ENCODE measurements at regions not wholly inside any gene's neighbourhood (a gene's known extent, or its start where the extent isn't known, plus 50 kb on each side); places are given as distances from the start of the nearest gene placed in this dataset.
A peak's percentile ranks its signal among the peaks of the same experiment; 100 is the strongest.

DNA sequence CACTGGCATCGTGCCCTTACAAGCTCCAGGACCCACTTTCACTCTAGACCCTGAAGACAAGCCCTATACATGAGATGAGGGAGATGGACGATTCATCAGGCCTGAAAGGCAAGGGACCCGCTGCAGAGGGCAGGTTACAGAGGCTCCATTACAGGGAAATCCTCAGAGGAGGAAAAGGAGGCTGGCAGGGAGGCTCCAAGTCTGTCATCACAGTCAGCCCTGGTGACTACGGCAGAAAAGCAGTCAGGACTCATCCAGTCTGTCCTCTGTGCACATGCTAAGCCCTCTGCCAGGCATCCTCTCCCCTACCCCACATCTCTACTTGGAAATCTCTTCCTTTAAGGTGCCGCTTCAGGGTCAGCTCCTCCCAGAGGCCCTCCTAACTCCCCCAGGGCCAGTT, 197.7 kb upstream of the CDH5 start:
- Mint-ChIP-seq H3K27ac (ENCODE audit: unreplicated experiment) (no peak overlapping the region), H3K4me1 (ENCODE audit: low read depth, unreplicated experiment) (no peaks in the 10 kb centered on the region), H3K4me3 (ENCODE audit: unreplicated experiment) (no peak overlapping the region), H3K36me3 (ENCODE audit: low read depth, unreplicated experiment) (peaks cover 2% of the 10 kb centered on the region), H3K27me3 (ENCODE audit: low read depth, unreplicated experiment) (peaks cover 48% of the 10 kb centered on the region), H3K9me3 (ENCODE audit: unreplicated experiment) (peaks cover 9% of the 10 kb centered on the region)
- no peaks in the 10 kb centered on the region for H3K9me3 ChIP-seq (ENCODE audit: insufficient read depth, low read depth, low read length)
- no peak overlapping the region for H3K4me2 ChIP-seq (ENCODE audit: low read length)
- DNase-seq (ENCODE audit: low read depth): no peak
- H2AFZ ChIP-seq (ENCODE audit: low read depth, low read length): no peak overlapping the region
- no peak overlapping the region for H3K27ac ChIP-seq (ENCODE audit: low read depth, low read length)
- peaks cover 2% of the 10 kb centered on the region for H3K27me3 ChIP-seq (ENCODE audit: insufficient read depth, low read length)
- TF ChIP-seq CTCF (IDR thresholded peaks at IDR 0.05; ENCODE audit: insufficient read depth, low read depth, low read length): no peak
- no peak for TF ChIP-seq EZH2 (IDR thresholded peaks at IDR 0.05; ENCODE audit: insufficient read depth, low read length)
- H3K9ac ChIP-seq (ENCODE audit: low read length): no peak overlapping the region
- H4K20me1 ChIP-seq (ENCODE audit: insufficient read depth, low read length): no peaks in the 10 kb centered on the region
- no peak for FAIRE-seq
- H3K79me2 ChIP-seq (ENCODE audit: insufficient read depth, low read length): no peaks in the 10 kb centered on the region
- no peaks in the 10 kb centered on the region for H3K4me1 ChIP-seq (ENCODE audit: insufficient read depth, low read length)
- no peak overlapping the region for H3K4me3 ChIP-seq (ENCODE audit: insufficient read depth, low read depth, low read length)
- no peaks in the 10 kb centered on the region for H3K36me3 ChIP-seq (ENCODE audit: insufficient read depth, low read length)

DNA sequence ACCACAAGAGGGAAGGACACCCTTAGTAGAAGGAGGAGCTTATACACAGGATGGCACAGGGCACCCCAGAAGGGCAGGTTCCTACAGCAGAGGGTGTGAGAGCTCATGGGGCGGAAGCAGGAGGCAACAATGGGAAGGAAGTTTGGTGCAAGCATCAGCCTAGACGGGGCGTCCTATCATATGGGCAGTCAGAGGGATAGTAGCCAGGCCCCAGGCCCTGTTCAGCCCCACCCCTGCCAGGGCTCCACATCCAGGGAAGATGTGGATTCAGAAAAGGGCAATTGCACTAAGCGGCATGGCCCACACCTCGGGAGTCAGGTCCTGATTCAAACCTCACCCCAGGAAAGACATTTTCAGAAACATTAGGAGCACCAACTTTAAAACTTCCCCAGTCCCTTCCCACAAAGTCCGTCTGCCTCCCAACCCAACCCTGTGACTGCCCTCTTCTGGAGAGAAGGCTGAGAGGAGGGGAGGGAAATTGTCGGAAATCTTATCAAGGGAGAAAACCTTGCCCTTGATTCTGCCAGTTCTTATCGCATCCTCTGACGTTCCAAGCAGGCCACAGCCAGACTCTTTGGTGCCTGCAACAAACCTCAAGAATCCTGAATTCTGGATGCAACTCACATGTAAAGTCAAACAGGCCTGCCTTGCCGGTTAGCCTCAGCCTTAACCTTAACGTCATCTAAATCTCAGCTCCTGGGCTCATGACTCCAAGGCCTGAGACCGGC, 198.8 kb upstream of the CDH5 start:
- peaks cover 52% of the 10 kb centered on the region for H3K27me3 Mint-ChIP-seq (ENCODE audit: low read depth, unreplicated experiment)
- peak overlapping the region; percentile 69 for H3K27ac Mint-ChIP-seq (ENCODE audit: unreplicated experiment)

More for the DNA sequence above, 198.8 kb upstream of the CDH5 start:
- Histone ChIP-seq H2AFZ (ENCODE audit: low read depth, low read length) (no peak overlapping the region), H3K4me1 (ENCODE audit: insufficient read depth, low read length) (no peaks in the 10 kb centered on the region), H3K36me3 (ENCODE audit: insufficient read depth, low read length) (no peaks in the 10 kb centered on the region), H3K4me3 (ENCODE audit: insufficient read depth, low read depth, low read length) (no peak overlapping the region), H3K9me3 (ENCODE audit: insufficient read depth, low read depth, low read length) (no peaks in the 10 kb centered on the region), H4K20me1 (ENCODE audit: insufficient read depth, low read length) (no peaks in the 10 kb centered on the region), H3K27ac (ENCODE audit: low read depth, low read length) (no peak overlapping the region), H3K4me2 (ENCODE audit: low read length) (no peak overlapping the region), H3K79me2 (ENCODE audit: insufficient read depth, low read length) (no peaks in the 10 kb centered on the region), H3K27me3 (ENCODE audit: insufficient read depth, low read length) (peaks cover 9% of the 10 kb centered on the region), H3K9ac (ENCODE audit: low read length) (no peak overlapping the region)
- TF ChIP-seq EZH2 (IDR thresholded peaks at IDR 0.05; ENCODE audit: insufficient read depth, low read length) (no peak), CTCF (IDR thresholded peaks at IDR 0.05; ENCODE audit: insufficient read depth, low read depth, low read length) (no peak)
- Mint-ChIP-seq H3K4me3 (ENCODE audit: unreplicated experiment) (no peak overlapping the region), H3K36me3 (ENCODE audit: low read depth, unreplicated experiment) (peaks cover 2% of the 10 kb centered on the region), H3K4me1 (ENCODE audit: low read depth, unreplicated experiment) (no peaks in the 10 kb centered on the region), H3K9me3 (ENCODE audit: unreplicated experiment) (peaks cover 9% of the 10 kb centered on the region)
- no peak for FAIRE-seq
- peak; percentile 96 for DNase-seq (ENCODE audit: low read depth)
